Endothelial cell of umbilical vein (primary cell): ENCODE measurements at regions not wholly inside any gene's neighbourhood (a gene's known extent, or its start where the extent isn't known, plus 50 kb on each side); places are given as distances from the start of the nearest gene placed in this dataset.

Source experiments
- EZH2 ChIP-seq: IDR thresholded peaks from 2 replicates; pipeline ENCODE4 v1.6.1; 2012; ENCODE audit warnings: borderline replicate concordance, low read depth, mild to moderate bottlenecking, moderate library complexity, low read length, inconsistent platforms; ENCODE audit not compliant: severe bottlenecking
- POLR2AphosphoS5 ChIP-seq: IDR thresholded peaks from 2 replicates; pipeline ENCODE4 v1.6.1; 2012; ENCODE audit warnings: low read depth, mild to moderate bottlenecking, control low read depth, low read length, moderate library complexity; ENCODE audit not compliant: insufficient read depth
- TF ChIP-seq, protein P1 (sequence below), 2 donors: IDR thresholded peaks; 1 replicate in 1 of 2; 2 replicates in 1 of 2; pipeline ENCODE4 v1.5.1; 2011; ENCODE audit warnings: low read length in 2 of 2, mild to moderate bottlenecking in 2 of 2, moderate library complexity in 2 of 2, control low read depth in 1 of 2, inconsistent platforms in 1 of 2, low read depth in 1 of 2; ENCODE audit not compliant: insufficient read depth in 1 of 2; ENCODE audit errors: extremely low read depth in 1 of 2
- TF ChIP-seq, protein P2 (sequence below): IDR thresholded peaks from 2 replicates; pipeline ENCODE4 v1.6.1; 2011; ENCODE audit not compliant: insufficient read depth, insufficient read length

DNA sequence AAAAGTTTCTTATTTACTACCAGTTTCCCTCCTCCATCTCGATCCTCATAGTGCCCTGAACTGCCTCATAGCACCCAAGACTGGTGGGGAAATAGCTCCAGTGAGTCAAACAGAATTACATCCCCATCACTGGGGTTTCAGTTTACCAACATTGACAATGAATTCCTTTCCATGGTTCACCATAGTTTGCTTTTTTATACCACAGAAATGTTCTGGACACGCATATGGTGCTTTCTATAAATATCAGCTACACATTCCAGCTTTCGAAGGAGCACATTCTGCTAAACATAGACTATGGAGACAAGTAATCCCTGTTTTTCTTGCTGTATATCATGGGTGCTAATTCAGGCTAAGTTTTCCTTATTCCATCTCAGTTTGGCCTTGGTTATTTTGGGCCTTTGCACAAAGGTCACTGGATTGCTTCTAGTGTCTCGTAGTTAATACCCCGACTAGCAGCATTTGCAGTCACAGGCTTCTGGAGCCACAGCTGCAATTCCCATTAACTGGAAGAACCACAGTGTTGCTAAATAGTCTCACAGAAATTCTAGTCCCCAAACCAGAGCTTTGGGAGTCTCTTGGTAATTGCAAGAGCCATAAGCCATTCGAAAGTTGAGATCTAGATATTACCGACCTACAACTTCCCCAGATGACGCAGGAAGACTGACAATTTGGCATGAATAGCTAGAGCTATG is 53.4 kb upstream of the TRPC3 start:
- TF ChIP-seq, protein P1, sequence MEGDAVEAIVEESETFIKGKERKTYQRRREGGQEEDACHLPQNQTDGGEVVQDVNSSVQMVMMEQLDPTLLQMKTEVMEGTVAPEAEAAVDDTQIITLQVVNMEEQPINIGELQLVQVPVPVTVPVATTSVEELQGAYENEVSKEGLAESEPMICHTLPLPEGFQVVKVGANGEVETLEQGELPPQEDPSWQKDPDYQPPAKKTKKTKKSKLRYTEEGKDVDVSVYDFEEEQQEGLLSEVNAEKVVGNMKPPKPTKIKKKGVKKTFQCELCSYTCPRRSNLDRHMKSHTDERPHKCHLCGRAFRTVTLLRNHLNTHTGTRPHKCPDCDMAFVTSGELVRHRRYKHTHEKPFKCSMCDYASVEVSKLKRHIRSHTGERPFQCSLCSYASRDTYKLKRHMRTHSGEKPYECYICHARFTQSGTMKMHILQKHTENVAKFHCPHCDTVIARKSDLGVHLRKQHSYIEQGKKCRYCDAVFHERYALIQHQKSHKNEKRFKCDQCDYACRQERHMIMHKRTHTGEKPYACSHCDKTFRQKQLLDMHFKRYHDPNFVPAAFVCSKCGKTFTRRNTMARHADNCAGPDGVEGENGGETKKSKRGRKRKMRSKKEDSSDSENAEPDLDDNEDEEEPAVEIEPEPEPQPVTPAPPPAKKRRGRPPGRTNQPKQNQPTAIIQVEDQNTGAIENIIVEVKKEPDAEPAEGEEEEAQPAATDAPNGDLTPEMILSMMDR (IDR thresholded peaks at IDR 0.05; ENCODE audit: extremely low read depth in 1 of 2, insufficient read depth in 1 of 2, low read depth in 1 of 2, low read length in 2 of 2): no peak
- no peak for TF ChIP-seq EZH2
- TF ChIP-seq POLR2AphosphoS5: no peak
- TF ChIP-seq, protein P2, sequence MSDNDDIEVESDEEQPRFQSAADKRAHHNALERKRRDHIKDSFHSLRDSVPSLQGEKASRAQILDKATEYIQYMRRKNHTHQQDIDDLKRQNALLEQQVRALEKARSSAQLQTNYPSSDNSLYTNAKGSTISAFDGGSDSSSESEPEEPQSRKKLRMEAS: no peak
